H7 (cell line): ENCODE measurements at regions not wholly inside any gene's neighbourhood (a gene's known extent, or its start where the extent isn't known, plus 50 kb on each side); places are given as distances from the start of the nearest gene placed in this dataset.

Experiments used
- DNase-seq: peaks from one replicate; pipeline ENCODE4 v3.0.0; 2012
- H3K27me3 ChIP-seq: 2 replicates; pipeline ENCODE4 v1.6.0; 2011; ENCODE audit warnings: mild to moderate bottlenecking, low read length; ENCODE audit not compliant: control insufficient read depth, insufficient read depth
- H3K36me3 ChIP-seq: replicated peaks from 2 replicates; pipeline ENCODE4 v1.5.1; 2011; ENCODE audit warnings: low read length; ENCODE audit not compliant: control insufficient read depth, insufficient read depth
- H3K4me3 ChIP-seq: 2 replicates; pipeline ENCODE4 v1.5.1; 2011; ENCODE audit warnings: low read depth, mild to moderate bottlenecking, control low read depth, low read length, moderate library complexity; ENCODE audit not compliant: insufficient read depth

DNA sequence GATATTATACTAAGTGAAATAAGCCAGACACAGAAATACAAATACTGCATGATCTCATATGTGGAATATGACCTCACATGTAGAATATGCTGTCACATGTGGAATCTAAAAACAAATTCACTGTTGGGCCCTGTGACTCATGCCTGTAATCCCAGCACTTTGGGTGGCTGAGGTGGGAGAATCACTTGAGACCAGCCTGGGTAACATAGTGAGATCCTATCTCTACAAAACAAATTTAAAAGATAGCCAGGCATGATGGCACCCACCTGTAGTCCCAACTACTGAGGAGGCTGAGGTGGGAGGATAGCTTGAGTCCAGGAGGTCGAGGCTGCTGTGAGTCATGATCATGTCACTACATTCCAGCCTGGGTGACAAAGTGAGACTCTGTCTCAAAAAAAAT is 160.3 kb downstream of the PTEN start:
- Histone ChIP-seq H3K36me3 (no peaks in the 10 kb centered on the region), H3K27me3 (no peaks in the 10 kb centered on the region; the same call in none of the 2 replicates), H3K4me3 (no peak overlapping the region)
- DNase-seq = no peak

GRCh38 chr10:88026031-88026430 is 162.6 kb downstream of the PTEN start:
- H3K27me3 ChIP-seq = no peaks in the 10 kb centered on the region
- H3K36me3 ChIP-seq = no peaks in the 10 kb centered on the region
- no peak overlapping the region for H3K4me3 ChIP-seq
- DNase-seq = no peak

DNA sequence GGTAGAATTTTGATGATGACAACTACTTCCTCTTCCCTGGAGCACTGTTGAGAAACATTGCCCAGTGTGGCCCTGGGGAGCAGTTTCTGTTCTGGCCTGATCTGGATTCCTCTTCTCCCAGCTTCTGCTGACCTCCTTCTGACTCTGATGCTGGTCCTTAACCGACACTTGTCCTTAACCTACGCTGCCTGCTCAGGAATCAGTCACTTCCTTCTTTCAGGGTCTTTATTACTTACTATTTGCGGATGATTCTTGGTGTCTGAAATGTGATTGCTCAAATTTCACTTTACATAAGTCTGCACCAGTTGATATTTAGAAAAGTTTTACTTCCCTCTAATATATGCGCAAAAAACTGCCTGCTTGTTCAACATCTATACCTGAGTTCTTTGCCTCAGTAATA is 164.1 kb downstream of the PTEN start:
- H3K27me3 ChIP-seq = no peaks in the 10 kb centered on the region
- no peak for DNase-seq
- no peak overlapping the region for H3K4me3 ChIP-seq
- H3K36me3 ChIP-seq = no peaks in the 10 kb centered on the region

GRCh38 chr10:88028072-88028471 is 164.6 kb downstream of the PTEN start:
- DNase-seq = no peak
- Histone ChIP-seq H3K27me3 (no peaks in the 10 kb centered on the region), H3K4me3 (no peak overlapping the region), H3K36me3 (no peaks in the 10 kb centered on the region)

- Histone ChIP-seq H3K4me3 (no peak overlapping the region), H3K27me3 (no peaks in the 10 kb centered on the region), H3K36me3 (no peaks in the 10 kb centered on the region)
- no peak for DNase-seq
These were observed 165.2 kb downstream of the PTEN start for GRCh38 chr10:88028654-88029053.

DNA sequence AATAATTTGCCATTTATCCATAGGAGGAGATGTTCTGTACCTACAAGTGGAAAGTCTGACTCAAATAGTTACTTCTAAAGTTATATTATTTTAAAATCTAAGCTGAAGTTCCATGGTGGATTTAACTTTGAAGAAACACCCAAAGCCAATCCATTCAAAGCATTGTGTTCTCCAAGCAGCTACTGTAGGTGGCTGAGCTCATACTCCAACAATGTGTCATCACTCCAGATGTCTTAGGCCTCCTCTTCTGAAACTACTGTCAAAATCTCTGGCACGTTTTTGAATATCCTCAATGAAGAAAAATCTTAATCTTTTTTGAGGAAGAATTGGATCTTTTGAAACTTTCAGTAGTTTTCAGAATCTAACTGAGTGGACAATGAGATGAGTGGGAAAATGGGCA is 169.1 kb downstream of the PTEN start:
- DNase-seq = no peak
- Histone ChIP-seq H3K27me3 (no peaks in the 10 kb centered on the region), H3K4me3 (no peak overlapping the region), H3K36me3 (no peaks in the 10 kb centered on the region)

GRCh38 chr10:88033385-88033784 is 170.0 kb downstream of the PTEN start:
- Histone ChIP-seq H3K27me3 (no peaks in the 10 kb centered on the region), H3K4me3 (no peak overlapping the region), H3K36me3 (no peaks in the 10 kb centered on the region)
- no peak for DNase-seq

GRCh38 chr10:88033793-88034192 is 170.4 kb downstream of the PTEN start:
- DNase-seq = peak; percentile 52
- no peaks in the 10 kb centered on the region for H3K27me3 ChIP-seq
- no peak overlapping the region for H3K4me3 ChIP-seq
- no peaks in the 10 kb centered on the region for H3K36me3 ChIP-seq

GRCh38 chr10:88036126-88036525 is 172.7 kb downstream of the PTEN start:
- no peak for DNase-seq
- no peaks in the 10 kb centered on the region for H3K36me3 ChIP-seq
- no peak overlapping the region for H3K4me3 ChIP-seq

DNA sequence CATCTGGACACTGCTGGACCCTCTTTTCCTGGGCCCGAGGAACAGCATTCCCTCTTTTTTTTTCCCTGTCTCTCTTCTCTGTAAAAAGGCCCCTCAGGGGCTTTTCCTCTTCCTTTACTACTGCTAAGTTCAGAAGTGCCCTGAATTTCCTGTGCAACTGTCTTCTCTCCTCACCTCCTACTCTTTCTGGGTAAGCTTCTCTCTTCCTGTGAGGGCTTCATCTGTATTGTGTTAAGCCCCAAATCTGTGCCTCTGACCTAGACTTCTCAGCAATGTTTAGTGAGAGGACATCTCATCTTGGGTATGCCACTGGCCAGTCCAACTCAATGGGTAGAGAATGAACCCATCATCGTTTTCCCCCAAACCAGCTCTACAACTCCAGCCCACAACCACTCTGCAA is 174.2 kb downstream of the PTEN start:
- Histone ChIP-seq H3K36me3 (no peaks in the 10 kb centered on the region), H3K4me3 (no peak overlapping the region), H3K27me3 (no peaks in the 10 kb centered on the region)
- no peak for DNase-seq

More at GRCh38 chr10:88036126-88036525, 172.7 kb downstream of the PTEN start:
- no peaks in the 10 kb centered on the region for H3K27me3 ChIP-seq

GRCh38 chr10:88038268-88038667 is 174.8 kb downstream of the PTEN start:
- DNase-seq = no peak
- Histone ChIP-seq H3K4me3 (no peak overlapping the region), H3K36me3 (no peaks in the 10 kb centered on the region), H3K27me3 (no peaks in the 10 kb centered on the region)

DNA sequence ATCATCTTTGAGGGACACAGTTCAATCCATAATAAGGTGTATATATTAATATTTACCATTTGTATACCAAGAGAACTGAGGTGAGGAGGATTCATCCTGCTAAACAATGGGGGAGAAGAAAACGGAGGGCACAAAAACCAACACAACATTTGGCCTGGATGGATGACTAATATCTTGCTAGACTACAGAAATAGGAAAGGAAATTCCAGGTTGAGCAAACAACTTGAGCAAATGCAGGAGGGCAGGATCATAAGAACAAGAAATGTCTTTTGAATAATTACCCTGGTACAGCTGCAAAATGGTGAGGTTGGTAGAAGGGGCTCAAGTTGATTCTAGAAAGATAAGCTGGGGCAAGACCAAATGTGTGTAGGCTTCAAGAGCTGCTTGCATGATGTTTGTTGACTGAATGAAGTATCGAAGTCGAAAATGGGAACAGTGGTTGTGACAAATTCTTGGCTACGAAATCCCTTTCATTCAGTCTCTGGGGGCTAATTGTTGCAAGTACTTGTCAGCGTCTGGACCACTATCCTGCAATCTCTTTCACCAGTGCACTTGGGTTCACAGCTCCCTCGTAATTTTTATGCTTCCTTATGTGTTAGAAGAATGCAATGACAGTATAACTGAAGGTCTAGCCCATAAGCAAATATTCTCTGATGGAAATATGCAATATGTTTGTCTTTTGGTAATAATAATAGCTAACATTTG is 176.2 kb downstream of the PTEN start:
- Histone ChIP-seq H3K27me3 (no peaks in the 10 kb centered on the region), H3K4me3 (no peak overlapping the region), H3K36me3 (no peaks in the 10 kb centered on the region)
- DNase-seq = no peak

GRCh38 chr10:88041243-88042159 is 178.1 kb downstream of the PTEN start:
- H3K4me3 ChIP-seq = no peak overlapping the region
- H3K27me3 ChIP-seq = no peaks in the 10 kb centered on the region
- H3K36me3 ChIP-seq = no peaks in the 10 kb centered on the region
- no peak for DNase-seq

GRCh38 chr10:88042160-88043100 is 179.0 kb downstream of the PTEN start:
- no peaks in the 10 kb centered on the region for H3K27me3 ChIP-seq
- DNase-seq = peak; percentile 15

More at GRCh38 chr10:88042160-88043100, 179.0 kb downstream of the PTEN start:
- H3K4me3 ChIP-seq = no peak overlapping the region
- no peaks in the 10 kb centered on the region for H3K36me3 ChIP-seq
